IgD-negative memory B cell (primary cell): ENCODE measurements at regions not wholly inside any gene's neighbourhood (a gene's known extent, or its start where the extent isn't known, plus 50 kb on each side); places are given as distances from the start of the nearest gene placed in this dataset.

Experiments
- H3K27ac Mint-ChIP-seq, 3 donors: one replicate each; pipeline ENCODE4 v1.8.0; 2020 to 2022; ENCODE audit warnings: mild to moderate bottlenecking in 3 of 3, mixed read lengths in 3 of 3, moderate library complexity in 1 of 3
- H3K27me3 Mint-ChIP-seq: one replicate; pipeline ENCODE4 v1.8.0; 2021; ENCODE audit warnings: mixed read lengths
- H3K36me3 Mint-ChIP-seq: one replicate; pipeline ENCODE4 v1.8.0; 2020; ENCODE audit warnings: mild to moderate bottlenecking, mixed read lengths
- H3K4me1 Mint-ChIP-seq, 3 donors: one replicate each; pipeline ENCODE4 v1.8.0; 2020 to 2022; ENCODE audit warnings: mixed read lengths in 3 of 3, mild to moderate bottlenecking in 1 of 3
- H3K4me3 Mint-ChIP-seq, 4 donors: one replicate each; pipeline ENCODE4 v1.8.0; 2020 to 2022; ENCODE audit warnings: mild to moderate bottlenecking in 4 of 4, mixed read lengths in 4 of 4, moderate library complexity in 3 of 4
- H3K9me3 Mint-ChIP-seq, 3 donors: one replicate each; pipeline ENCODE4 v1.8.0; 2020 to 2021; ENCODE audit warnings: mixed read lengths in 3 of 3, mild to moderate bottlenecking in 1 of 3

DNA sequence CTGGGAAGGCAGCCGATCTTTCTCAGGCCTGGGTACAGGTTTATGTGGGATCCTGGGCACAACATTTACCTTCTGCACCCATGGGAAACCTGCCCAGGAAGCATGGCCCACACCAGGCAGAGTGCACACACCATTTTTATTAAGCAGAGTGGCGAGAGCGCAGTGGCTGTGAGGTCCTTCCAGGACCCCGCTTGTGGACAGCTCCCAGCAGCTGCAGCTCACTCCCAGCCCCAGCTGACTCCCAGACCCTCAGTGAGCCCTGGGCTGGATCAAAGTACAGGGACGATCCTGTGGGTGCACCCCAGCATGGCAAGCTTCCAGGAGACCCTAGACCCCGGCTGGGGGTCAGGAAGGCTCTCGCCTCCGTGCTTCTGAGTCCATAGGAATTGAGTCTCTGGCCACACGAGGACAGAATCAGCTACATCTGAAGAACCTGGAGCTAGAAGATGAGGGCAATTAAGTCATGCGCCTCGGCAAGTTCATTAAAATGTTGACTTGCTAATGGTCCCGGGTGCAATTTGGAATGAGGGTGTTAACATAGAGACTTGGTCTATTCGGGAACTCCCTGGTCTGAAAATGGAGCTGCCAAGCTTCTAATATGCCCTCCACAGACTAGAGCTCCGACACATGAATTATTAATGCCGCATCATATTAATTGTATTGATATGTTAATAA lies 65.4 kb upstream of the SLCO4A1 start:
- H3K27ac Mint-ChIP-seq = no peak overlapping the region
- no peaks in the 10 kb centered on the region for H3K36me3 Mint-ChIP-seq
- no peaks in the 10 kb centered on the region for H3K4me1 Mint-ChIP-seq
- H3K4me3 Mint-ChIP-seq = peak overlapping the region in 1 of 4 donors; percentile 9
- H3K27me3 Mint-ChIP-seq = peaks cover 46% of the 10 kb centered on the region
- H3K9me3 Mint-ChIP-seq = no peaks in the 10 kb centered on the region

DNA sequence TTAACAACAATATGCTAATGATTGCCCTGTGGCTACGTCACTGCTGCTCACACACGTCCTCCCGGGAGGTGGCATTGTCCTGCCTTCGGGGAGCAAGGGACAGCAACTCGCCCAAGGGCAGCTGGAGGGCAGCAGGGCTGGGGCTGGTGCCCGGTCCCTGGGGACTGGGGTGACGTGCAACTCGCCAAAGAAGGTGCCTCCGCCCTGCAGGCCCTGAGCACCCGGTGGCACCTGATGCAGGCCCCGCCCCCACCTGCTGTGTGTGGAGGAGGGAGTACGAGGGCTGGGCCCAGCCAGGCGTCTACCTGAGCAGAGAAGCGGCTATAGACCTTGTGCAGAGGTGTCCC lies 64.8 kb upstream of the SLCO4A1 start:
- H3K27ac Mint-ChIP-seq = no peak overlapping the region
- no peaks in the 10 kb centered on the region for H3K36me3 Mint-ChIP-seq
- no peak overlapping the region for H3K4me3 Mint-ChIP-seq
- peaks cover 49% of the 10 kb centered on the region for H3K27me3 Mint-ChIP-seq
- H3K9me3 Mint-ChIP-seq = no peaks in the 10 kb centered on the region
- H3K4me1 Mint-ChIP-seq = no peaks in the 10 kb centered on the region

DNA sequence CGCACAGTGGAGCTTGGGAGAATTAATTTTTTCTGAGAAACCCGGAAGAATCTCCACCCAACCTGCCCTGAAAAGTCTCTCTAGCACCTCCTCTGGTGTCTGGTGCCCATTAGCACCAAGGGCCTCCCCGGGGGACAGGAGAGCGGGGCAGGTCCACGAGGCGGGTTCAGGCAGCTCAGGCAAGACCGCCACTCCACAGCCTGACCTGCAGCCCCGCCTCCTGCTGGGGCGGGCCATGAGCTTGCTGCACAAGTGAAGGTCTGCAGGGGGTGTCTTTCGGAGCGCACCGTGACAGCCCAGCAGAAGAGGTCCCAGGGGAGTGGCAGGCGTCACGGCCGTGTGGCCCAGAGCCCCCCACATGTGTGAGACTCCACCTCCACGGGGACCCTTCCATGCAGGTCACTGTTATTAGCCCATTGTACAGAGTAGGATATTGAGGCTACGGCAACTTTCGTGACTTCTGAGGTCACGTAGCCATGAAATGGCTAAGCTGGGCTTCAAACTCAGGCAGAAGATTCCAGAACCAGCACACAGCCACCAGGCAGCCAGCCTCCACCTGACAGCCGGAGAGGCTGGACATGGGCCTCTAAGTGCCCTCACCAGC lies 63.9 kb upstream of the SLCO4A1 start:
- Mint-ChIP-seq H3K4me3 (no peak overlapping the region), H3K36me3 (no peaks in the 10 kb centered on the region), H3K9me3 (no peaks in the 10 kb centered on the region)

DNA sequence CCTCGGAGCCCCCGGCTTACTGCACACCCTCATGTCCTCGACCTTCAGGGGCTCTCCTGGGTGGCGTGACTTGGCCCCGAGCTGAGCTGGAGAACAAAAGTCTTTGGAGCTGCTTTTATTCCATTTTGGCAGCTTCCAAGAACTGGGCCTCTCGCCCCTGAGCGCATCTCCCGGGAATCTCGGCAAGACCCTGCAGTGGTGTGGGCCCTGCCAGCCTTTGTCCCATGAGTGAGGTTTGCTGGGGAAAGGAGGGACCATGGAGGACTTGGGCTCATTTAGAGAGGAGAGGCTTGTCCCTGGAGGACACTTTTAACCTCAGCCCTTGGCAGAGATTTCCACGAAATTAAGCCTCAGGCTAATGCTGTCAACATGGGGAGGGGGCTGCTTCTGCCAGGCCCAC lies 62.3 kb upstream of the SLCO4A1 start:
- H3K9me3 Mint-ChIP-seq = no peaks in the 10 kb centered on the region
- peaks cover 0 to 2% (median 0%) of the 10 kb centered on the region in 3 donors for H3K4me1 Mint-ChIP-seq
- peaks cover 43% of the 10 kb centered on the region for H3K27me3 Mint-ChIP-seq
- no peak overlapping the region for H3K4me3 Mint-ChIP-seq
- no peak overlapping the region for H3K27ac Mint-ChIP-seq
- H3K36me3 Mint-ChIP-seq = peaks cover under 1% of the 10 kb centered on the region

More for the DNA sequence above, 63.9 kb upstream of the SLCO4A1 start:
- Mint-ChIP-seq H3K4me1 (no peaks in the 10 kb centered on the region), H3K27ac (no peak overlapping the region), H3K27me3 (peaks cover 50% of the 10 kb centered on the region)

DNA sequence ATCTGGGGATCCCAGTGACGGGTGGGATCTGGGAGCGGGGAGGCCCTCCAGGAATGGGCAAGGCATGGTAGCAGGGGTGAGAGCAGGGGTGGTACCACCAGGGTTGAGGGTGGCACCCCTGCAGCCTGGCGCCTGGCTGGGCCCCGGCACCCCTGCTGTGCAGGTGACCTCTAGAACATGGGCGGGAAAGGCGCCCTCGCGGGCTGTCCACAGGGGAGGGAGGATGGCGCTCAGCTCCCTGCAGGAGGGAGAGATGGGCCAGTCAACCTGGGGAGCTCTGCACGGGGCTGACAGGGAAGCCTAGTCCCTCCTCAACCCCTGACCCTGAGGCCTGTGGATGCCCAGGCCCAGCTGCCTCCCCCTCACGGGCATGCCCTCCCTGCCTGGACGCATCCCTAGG lies 61.6 kb upstream of the SLCO4A1 start:
- Mint-ChIP-seq H3K36me3 (peaks cover 3% of the 10 kb centered on the region), H3K27me3 (peaks cover 43% of the 10 kb centered on the region), H3K4me3 (no peak overlapping the region), H3K4me1 (peaks cover 0 to 5% (median 0%) of the 10 kb centered on the region in 3 donors), H3K9me3 (no peaks in the 10 kb centered on the region), H3K27ac (no peak overlapping the region)

DNA sequence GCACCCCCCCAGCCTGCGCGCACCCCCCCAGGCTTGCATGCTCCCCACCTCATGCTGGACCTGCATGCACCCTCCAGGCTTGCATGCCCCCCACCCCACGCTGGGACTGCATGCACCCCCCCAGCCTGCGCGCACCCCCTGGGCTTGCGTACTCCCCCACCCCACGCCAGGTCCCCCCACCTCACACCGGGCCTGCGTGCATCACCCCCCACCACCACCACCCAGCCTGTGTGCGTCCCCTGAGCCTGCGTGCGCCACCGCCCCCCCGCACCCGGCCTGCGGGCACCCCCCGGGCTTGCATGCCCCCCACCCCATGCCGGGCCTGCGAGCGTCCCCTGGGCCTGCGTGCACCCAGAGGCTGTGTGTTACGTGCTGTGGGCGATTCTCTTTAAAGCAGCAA lies 61.0 kb upstream of the SLCO4A1 start:
- H3K9me3 Mint-ChIP-seq = no peaks in the 10 kb centered on the region
- no peak overlapping the region for H3K4me3 Mint-ChIP-seq
- H3K27me3 Mint-ChIP-seq = peaks cover 43% of the 10 kb centered on the region
- H3K4me1 Mint-ChIP-seq = peaks cover 0 to 5% (median 0%) of the 10 kb centered on the region in 3 donors
- no peak overlapping the region for H3K27ac Mint-ChIP-seq
- H3K36me3 Mint-ChIP-seq = peaks cover 3% of the 10 kb centered on the region

DNA sequence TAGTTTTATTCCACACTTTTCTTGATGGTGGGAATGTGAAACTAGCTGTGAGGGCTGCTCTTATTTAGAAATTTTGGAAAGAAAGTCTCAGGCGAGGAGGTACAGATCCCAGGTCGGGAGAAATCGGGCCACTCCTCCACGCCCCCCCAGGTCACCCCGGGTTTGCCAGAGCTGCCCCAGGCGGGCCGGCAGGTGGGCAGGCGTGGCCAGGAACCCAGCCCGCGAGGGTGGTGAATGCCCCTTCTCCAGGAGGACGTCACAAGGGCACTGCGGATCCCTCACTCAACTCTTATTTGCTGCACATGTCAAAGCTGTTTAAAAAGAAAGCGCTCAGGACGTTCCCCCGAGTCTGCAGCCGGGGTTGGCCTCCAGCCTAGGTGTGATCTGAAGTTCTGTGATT lies 60.5 kb upstream of the SLCO4A1 start:
- no peak overlapping the region for H3K4me3 Mint-ChIP-seq
- peaks cover 40% of the 10 kb centered on the region for H3K27me3 Mint-ChIP-seq
- H3K9me3 Mint-ChIP-seq = no peaks in the 10 kb centered on the region
- H3K36me3 Mint-ChIP-seq = peaks cover 3% of the 10 kb centered on the region
- no peak overlapping the region for H3K27ac Mint-ChIP-seq
- peaks cover 0 to 5% (median 0%) of the 10 kb centered on the region in 3 donors for H3K4me1 Mint-ChIP-seq

DNA sequence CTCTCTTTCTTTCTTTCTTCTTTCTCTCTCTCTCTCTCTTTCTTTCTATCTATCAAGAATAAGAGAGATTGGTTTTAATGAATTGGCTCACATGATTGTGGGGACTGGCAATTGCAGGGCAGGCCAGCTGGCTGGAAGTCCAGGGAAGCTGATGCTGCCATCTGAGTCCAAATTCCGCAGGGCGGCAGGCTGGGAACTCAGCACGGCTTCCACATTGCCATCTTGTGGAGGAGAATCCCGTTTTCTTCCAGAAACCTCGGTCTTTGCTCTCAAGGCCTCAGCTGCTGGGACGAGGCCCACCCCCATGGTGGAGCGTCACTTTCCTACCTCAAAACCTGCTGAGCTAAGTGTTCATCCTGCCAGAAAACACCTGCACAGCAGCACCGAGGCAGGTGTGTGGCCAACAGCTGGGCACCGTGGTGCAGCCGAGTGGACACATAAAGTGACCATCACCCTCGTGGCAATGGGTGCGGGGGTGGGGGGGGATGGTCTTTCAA lies 58.8 kb upstream of the SLCO4A1 start:
- H3K27me3 Mint-ChIP-seq = peaks cover 35% of the 10 kb centered on the region
- H3K4me3 Mint-ChIP-seq = no peak overlapping the region
- peaks cover 3% of the 10 kb centered on the region for H3K36me3 Mint-ChIP-seq
- H3K9me3 Mint-ChIP-seq = no peaks in the 10 kb centered on the region
- peaks cover 0 to 5% (median 0%) of the 10 kb centered on the region in 3 donors for H3K4me1 Mint-ChIP-seq
- H3K27ac Mint-ChIP-seq = no peak overlapping the region

DNA sequence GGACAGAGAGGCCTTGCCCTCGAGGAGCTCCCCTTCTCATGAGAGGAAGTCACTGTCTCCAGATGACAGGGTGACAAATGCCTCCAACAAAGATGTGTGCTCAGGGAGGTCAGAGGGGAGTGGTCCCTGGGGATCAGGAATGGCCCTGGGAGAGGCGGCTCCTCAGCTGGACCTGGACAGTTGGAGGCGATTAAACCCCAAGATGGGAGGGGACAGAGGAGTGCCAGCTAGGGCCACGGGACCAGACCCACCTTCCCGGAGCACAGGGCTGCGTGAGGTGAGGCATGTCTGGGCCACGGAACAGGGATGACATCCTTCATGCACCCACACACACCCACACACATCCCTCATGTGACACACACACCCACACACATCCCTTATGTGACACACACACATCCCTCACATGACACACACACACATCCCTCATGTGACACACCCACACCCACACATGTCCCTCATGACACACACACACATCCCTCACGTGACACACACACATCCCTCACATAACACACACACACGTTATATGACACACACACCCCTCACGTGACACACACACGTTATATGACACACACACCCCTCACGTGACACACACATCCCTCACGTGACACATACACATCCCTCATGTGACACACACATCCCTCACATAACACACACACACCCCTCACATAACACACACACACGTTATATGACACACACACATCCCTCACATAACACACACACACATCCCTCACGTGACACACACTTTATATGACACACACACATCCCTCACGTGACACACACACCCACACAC lies 57.4 kb upstream of the SLCO4A1 start:
- peaks cover 31% of the 10 kb centered on the region for H3K27me3 Mint-ChIP-seq
- H3K9me3 Mint-ChIP-seq = no peaks in the 10 kb centered on the region
- H3K36me3 Mint-ChIP-seq = peaks cover 3% of the 10 kb centered on the region
- H3K4me3 Mint-ChIP-seq = no peak overlapping the region
- peaks cover 0 to 5% (median 0%) of the 10 kb centered on the region in 3 donors for H3K4me1 Mint-ChIP-seq
- H3K27ac Mint-ChIP-seq = no peak overlapping the region

DNA sequence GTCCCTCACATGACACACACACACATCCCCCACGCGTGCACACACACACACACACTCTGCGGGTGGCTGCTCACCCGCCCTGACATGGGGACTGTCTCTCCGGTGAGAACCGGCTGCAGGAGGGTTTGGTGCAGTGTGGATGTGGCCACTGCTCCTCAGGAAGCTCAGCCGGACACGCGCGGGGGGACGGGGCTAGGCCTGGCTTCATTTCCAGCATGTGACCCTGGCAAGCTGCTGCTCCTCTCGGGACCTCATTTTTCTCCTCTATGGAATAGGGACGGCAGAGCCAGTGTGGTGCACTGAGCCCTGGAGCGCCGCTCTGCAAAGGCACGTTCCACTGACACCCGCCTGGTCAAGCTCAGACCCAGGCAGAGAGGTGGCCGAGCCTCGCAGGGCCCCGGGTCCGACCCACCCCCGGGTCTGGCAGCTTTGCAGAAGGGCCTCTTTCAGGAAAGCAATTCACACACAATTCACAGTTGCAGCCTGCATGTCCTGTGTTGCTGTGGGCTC lies 56.8 kb upstream of the SLCO4A1 start:
- no peaks in the 10 kb centered on the region for H3K9me3 Mint-ChIP-seq
- peaks cover 3% of the 10 kb centered on the region for H3K36me3 Mint-ChIP-seq
- peaks cover 0 to 5% (median 0%) of the 10 kb centered on the region in 3 donors for H3K4me1 Mint-ChIP-seq
- no peak overlapping the region for H3K4me3 Mint-ChIP-seq
- H3K27me3 Mint-ChIP-seq = peaks cover 31% of the 10 kb centered on the region
- no peak overlapping the region for H3K27ac Mint-ChIP-seq

DNA sequence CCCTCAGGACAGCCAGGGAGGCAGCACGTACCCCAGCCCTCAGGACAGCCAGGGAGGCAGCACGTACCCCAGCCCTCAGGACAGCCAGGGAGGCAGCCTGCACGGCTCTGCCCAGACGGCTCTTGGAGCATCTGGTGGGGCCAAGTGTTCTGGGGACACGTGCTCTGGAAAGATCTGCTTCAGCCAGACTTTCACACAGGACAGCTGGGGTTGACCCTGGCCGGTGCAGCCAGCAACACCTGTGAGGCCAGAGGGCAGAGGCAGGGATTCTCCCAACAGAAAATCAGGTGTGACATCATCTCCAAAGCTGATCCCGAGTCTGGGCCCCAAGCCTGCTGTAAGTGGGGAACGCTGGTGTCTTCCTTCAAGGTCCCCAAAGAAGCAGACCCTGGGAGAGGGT lies 55.5 kb upstream of the SLCO4A1 start:
- no peak overlapping the region for H3K4me3 Mint-ChIP-seq
- peaks cover 36% of the 10 kb centered on the region for H3K27me3 Mint-ChIP-seq
- no peak overlapping the region for H3K27ac Mint-ChIP-seq
- H3K4me1 Mint-ChIP-seq = peaks cover 0 to 5% (median 0%) of the 10 kb centered on the region in 3 donors
- peaks cover 3% of the 10 kb centered on the region for H3K36me3 Mint-ChIP-seq
- H3K9me3 Mint-ChIP-seq = no peaks in the 10 kb centered on the region

DNA sequence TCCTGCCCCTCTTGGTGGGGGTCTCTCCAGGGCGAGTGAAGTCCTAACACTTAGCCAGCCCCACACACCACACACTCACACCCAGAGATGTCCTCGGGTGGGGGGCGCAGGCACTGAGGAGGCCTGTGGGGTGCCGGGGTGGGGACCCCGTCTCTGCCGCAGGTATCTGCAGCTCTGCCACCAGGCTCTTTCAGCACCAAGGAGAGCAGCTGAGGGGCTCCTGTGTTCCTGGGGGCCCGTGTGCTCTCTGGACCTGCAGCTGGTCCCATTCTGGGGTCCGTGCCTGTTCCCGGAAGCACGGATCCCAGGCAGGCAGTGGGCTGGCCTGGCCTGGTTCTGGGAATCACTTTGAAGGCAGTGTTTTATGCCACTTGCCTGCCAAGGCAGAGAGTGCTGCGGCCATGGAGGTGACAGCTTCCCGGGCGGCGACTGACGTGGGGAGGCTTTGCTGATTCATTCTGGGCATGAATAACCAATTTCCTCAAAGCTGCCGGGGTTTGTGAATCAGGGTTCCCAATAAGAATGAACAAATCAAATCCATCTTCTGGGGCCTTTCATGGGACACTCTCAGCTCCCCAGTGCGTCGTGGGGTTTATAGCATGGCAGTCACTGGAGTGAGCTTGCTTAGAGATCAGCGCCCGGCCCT lies 54.4 kb upstream of the SLCO4A1 start:
- Mint-ChIP-seq H3K36me3 (peaks cover 3% of the 10 kb centered on the region), H3K9me3 (no peaks in the 10 kb centered on the region), H3K27ac (no peak overlapping the region), H3K4me1 (peaks cover 0 to 5% (median 0%) of the 10 kb centered on the region in 3 donors), H3K4me3 (no peak overlapping the region), H3K27me3 (peaks cover 28% of the 10 kb centered on the region)

DNA sequence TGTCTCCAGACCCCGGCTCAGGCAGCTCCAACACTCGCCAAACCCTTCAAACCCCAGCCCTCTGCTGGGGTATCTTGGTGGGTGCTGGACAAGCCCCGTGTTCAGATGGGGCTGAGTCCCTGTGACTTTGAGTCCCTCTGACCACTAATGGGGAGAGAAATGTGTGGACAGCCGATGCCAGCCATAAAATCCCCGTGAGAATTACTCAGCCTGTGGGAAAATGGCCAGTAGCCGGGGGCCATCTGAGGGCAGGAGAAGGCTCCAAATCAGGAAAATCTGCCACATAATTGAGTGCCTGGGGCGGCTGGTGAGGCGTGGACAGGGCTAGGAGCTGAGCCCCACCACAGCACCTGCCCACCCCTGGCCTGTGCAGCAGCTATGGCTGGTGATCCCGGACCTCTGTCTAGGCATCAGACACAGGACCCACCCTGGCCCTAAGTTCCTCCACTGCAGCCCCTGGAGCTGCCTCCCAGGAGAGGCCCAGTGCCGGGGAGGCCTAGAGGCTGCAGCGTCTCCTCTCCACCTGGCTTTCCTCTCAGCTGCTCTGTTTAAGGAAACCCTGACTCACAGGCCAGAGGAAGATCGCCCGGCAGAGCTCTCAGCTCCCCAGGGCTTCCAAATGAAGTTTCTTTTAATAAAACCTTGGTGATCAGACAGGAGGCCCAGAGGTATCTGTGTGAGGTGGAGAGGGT lies 53.7 kb upstream of the SLCO4A1 start:
- Mint-ChIP-seq H3K27me3 (peaks cover 25% of the 10 kb centered on the region), H3K4me1 (peaks cover 0 to 5% (median 0%) of the 10 kb centered on the region in 3 donors), H3K27ac (no peak overlapping the region), H3K9me3 (no peaks in the 10 kb centered on the region), H3K36me3 (peaks cover 3% of the 10 kb centered on the region), H3K4me3 (no peak overlapping the region)

DNA sequence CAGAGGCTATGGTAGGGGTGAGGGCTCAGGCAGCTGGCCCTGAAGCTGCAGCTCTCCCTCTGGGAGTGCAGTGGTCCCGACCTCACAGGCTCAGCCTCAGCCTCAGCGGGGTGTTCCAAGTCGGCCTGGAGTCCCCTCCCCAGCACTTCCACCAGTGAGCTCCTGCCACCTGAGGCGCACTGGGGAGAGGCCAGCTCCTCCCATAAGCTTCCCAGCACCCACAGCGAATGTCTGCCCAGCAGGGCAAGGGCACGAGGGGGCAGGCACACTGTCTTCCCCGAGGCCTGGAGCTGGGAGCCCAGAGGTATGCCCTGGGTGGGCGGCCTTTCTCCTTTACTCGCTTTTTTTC lies 53.2 kb upstream of the SLCO4A1 start:
- Mint-ChIP-seq H3K36me3 (peaks cover 3% of the 10 kb centered on the region), H3K27me3 (peaks cover 22% of the 10 kb centered on the region), H3K9me3 (no peaks in the 10 kb centered on the region), H3K4me3 (no peak overlapping the region), H3K4me1 (peaks cover 0 to 5% (median 0%) of the 10 kb centered on the region in 3 donors), H3K27ac (no peak overlapping the region)
